ENCODE measurements at regions not wholly inside any gene's neighbourhood (a gene's known extent, or its start where the extent isn't known, plus 50 kb on each side); places are given as distances from the start of the nearest gene placed in this dataset.
"Not testable (repeated sequence)": the region's sequence is repeated elsewhere in the genome, so short reads cannot be mapped to it uniquely, and the experiment has no call there.

GRCh38 chr3:20832963-20833362 is 647.0 kb upstream of the SGO1 start:
- no peak for DNase-seq (ENCODE audit: low read depth in 2 of 2)

GRCh38 chr3:20822251-20822650 is 636.2 kb upstream of the SGO1 start:
- no peak for DNase-seq (ENCODE audit: low read depth in 2 of 2)

- DNase-seq (ENCODE audit: low read depth in 2 of 2): not testable (repeated sequence)
Observed at GRCh38 chr3:20820872-20821271, 634.9 kb upstream of the SGO1 start.

- DNase-seq (ENCODE audit: low read depth in 2 of 2): no peak
Observed at GRCh38 chr3:20811631-20812030, 625.6 kb upstream of the SGO1 start.

GRCh38 chr3:20811006-20811405 is 625.0 kb upstream of the SGO1 start:
- no peak for DNase-seq (ENCODE audit: low read depth in 2 of 2)

GRCh38 chr3:20810555-20810954 is 624.5 kb upstream of the SGO1 start:
- no peak for DNase-seq (ENCODE audit: low read depth in 2 of 2)

- DNase-seq (ENCODE audit: low read depth in 2 of 2): no peak
Observed at GRCh38 chr3:20809356-20809755, 623.4 kb upstream of the SGO1 start.

- no peak for DNase-seq (ENCODE audit: low read depth in 2 of 2)
Observed at GRCh38 chr3:20808864-20809263, 622.9 kb upstream of the SGO1 start.

- no peak for DNase-seq (ENCODE audit: low read depth in 2 of 2)
Observed at GRCh38 chr3:20798666-20799065, 612.7 kb upstream of the SGO1 start.

GRCh38 chr3:20787005-20787404 is 601.0 kb upstream of the SGO1 start:
- no peak for DNase-seq (ENCODE audit: low read depth in 2 of 2)

- DNase-seq (ENCODE audit: low read depth in 2 of 2): no peak
Observed at GRCh38 chr3:20776692-20777091, 590.7 kb upstream of the SGO1 start.

GRCh38 chr3:20776286-20776685 is 590.3 kb upstream of the SGO1 start:
- no peak for DNase-seq (ENCODE audit: low read depth in 2 of 2)

- no peak for DNase-seq (ENCODE audit: low read depth in 2 of 2)
Observed at GRCh38 chr3:20773320-20773984, 587.4 kb upstream of the SGO1 start.

GRCh38 chr3:20772869-20773268 is 586.9 kb upstream of the SGO1 start:
- no peak for DNase-seq (ENCODE audit: low read depth in 2 of 2)

GRCh38 chr3:20769430-20769829 is 583.4 kb upstream of the SGO1 start:
- DNase-seq (ENCODE audit: low read depth in 2 of 2): no peak

- no peak for DNase-seq (ENCODE audit: low read depth in 2 of 2)
Observed at GRCh38 chr3:20760981-20761380, 575.0 kb upstream of the SGO1 start.

- no peak for DNase-seq (ENCODE audit: low read depth in 2 of 2)
Observed at GRCh38 chr3:20752416-20752815, 566.4 kb upstream of the SGO1 start.

- no peak for DNase-seq (ENCODE audit: low read depth in 2 of 2)
Observed at GRCh38 chr3:20751296-20751695, 565.3 kb upstream of the SGO1 start.

GRCh38 chr3:20747741-20748140 is 561.7 kb upstream of the SGO1 start:
- DNase-seq (ENCODE audit: low read depth in 2 of 2): no peak

GRCh38 chr3:20743553-20744321 is 557.7 kb upstream of the SGO1 start:
- no peak for DNase-seq (ENCODE audit: low read depth in 2 of 2)

GRCh38 chr3:20742903-20743552 is 557.0 kb upstream of the SGO1 start:
- DNase-seq (ENCODE audit: low read depth in 2 of 2): no peak

- DNase-seq (ENCODE audit: low read depth in 2 of 2): no peak
Observed at GRCh38 chr3:20741381-20741780, 555.4 kb upstream of the SGO1 start.

GRCh38 chr3:20739814-20740213 is 553.8 kb upstream of the SGO1 start:
- DNase-seq (ENCODE audit: low read depth in 2 of 2): no peak

All from stimulated activated CD4-positive, alpha-beta T cell treated with anti-CD3 and anti-CD28 coated beads, Interleukin-12 subunit alpha, Interleukin-12 subunit beta, amount 100 ng/mL, for 24 hours (primary cell).